Endothelial cell of umbilical vein (primary cell): ENCODE measurements at regions not wholly inside any gene's neighbourhood (a gene's known extent, or its start where the extent isn't known, plus 50 kb on each side); places are given as distances from the start of the nearest gene placed in this dataset.

Experiments used
- BruUV-seq: library from RNA; stranded (reverse); fragments of 400-500 nt; replicated peaks from 2 replicates; lab custom pipeline; 2021; lab: Mats Ljungman, UMichigan
- CTCF ChIA-PET: fragments of 300-600, 350-600 bp; sonication (Branson Sonifier 250); formaldehyde crosslinking; loops from one replicate; lab custom pipeline; 2021; ENCODE audit warnings: antibody characterized with exemption, inconsistent platforms; lab: Charles Lee
- POLR2A ChIA-PET: fragments of 300-600, 350-600 bp; sonication (Branson Sonifier 250); formaldehyde crosslinking; loops from one replicate; lab custom pipeline; 2021; ENCODE audit warnings: antibody characterized with exemption, inconsistent platforms; lab: Charles Lee
- DNase-seq: peaks from one replicate; pipeline ENCODE4 v3.0.0-alpha.2; 2011; ENCODE audit warnings: low read depth, low spot score
- FAIRE-seq: peaks from 2 replicates; lab custom pipeline; 2011; peaks lifted over from hg19 to GRCh38; lab: Jason Lieb, UNC
- H2AFZ ChIP-seq: 2 replicates; pipeline ENCODE4 v1.6.0; 2012; ENCODE audit warnings: low read depth, low read length, control low read depth, inconsistent platforms
- H3K27ac ChIP-seq: 2 replicates; pipeline ENCODE4 v1.5.1; 2011; ENCODE audit warnings: low read depth, mild to moderate bottlenecking, control low read depth, low read length, moderate library complexity; ENCODE audit not compliant: insufficient read depth
- H3K27me3 ChIP-seq, 2 experiments: 2 replicates each; pipeline versions ENCODE4 v1.6.0 to v1.6.1; 2011; ENCODE audit warnings: low read length in 2 of 2, mixed read lengths in 1 of 2; ENCODE audit not compliant: control insufficient read depth in 2 of 2, insufficient read depth in 2 of 2
- H3K36me3 ChIP-seq, 2 experiments: 2 replicates in 1 of 2; 3 replicates in 1 of 2; pipeline ENCODE4 v1.5.1; 2011; ENCODE audit warnings: low read length in 2 of 2, mild to moderate bottlenecking in 1 of 2, moderate library complexity in 1 of 2; ENCODE audit not compliant: control insufficient read depth in 2 of 2, insufficient read depth in 2 of 2; ENCODE audit errors: extremely low read depth in 1 of 2
- H3K4me1 ChIP-seq: 3 replicates; pipeline ENCODE4 v1.5.1; 2011; ENCODE audit warnings: mild to moderate bottlenecking, low read length; ENCODE audit not compliant: control insufficient read depth, insufficient read depth; ENCODE audit errors: extremely low read depth
- H3K4me2 ChIP-seq: 2 replicates; pipeline ENCODE4 v1.6.1; 2011; ENCODE audit warnings: low read length, control low read depth, mixed read lengths; ENCODE audit not compliant: insufficient read depth
- H3K4me3 ChIP-seq, 3 experiments: fragments of 200-600 bp in 1 of 3; sonication (generic), shearing (Covaris generic) in 1 of 3; replicated peaks in 1 of 3; 2 replicates each; pipeline ENCODE4 v1.5.1; 2011 to 2016; ENCODE audit warnings: control low read depth in 3 of 3, low read length in 3 of 3, mild to moderate bottlenecking in 2 of 3, inconsistent platforms in 1 of 3, low read depth in 1 of 3, moderate library complexity in 1 of 3; ENCODE audit not compliant: insufficient read depth in 1 of 3
- H3K79me2 ChIP-seq: 2 replicates; pipeline ENCODE4 v1.6.0; 2012; ENCODE audit warnings: low read length, inconsistent platforms; ENCODE audit not compliant: control insufficient read depth, insufficient read depth
- H3K9ac ChIP-seq: replicated peaks from 2 replicates; pipeline ENCODE3; 2011; ENCODE audit warnings: low read length, control low read depth; ENCODE audit not compliant: insufficient read depth; ENCODE audit errors: extremely low read depth
- H3K9me1 ChIP-seq: replicated peaks from 3 replicates; pipeline ENCODE4 v1.6.0; 2011; ENCODE audit warnings: mild to moderate bottlenecking, low read length; ENCODE audit not compliant: control insufficient read depth, insufficient read depth; ENCODE audit errors: extremely low read depth
- H3K9me3 ChIP-seq: replicated peaks from 2 replicates; pipeline ENCODE4 v1.5.1; 2012; ENCODE audit warnings: low read length, inconsistent platforms; ENCODE audit not compliant: control insufficient read depth, insufficient read depth
- H4K20me1 ChIP-seq: replicated peaks from 2 replicates; pipeline ENCODE3; 2011; ENCODE audit warnings: mild to moderate bottlenecking, low read length; ENCODE audit not compliant: control insufficient read depth, insufficient read depth; ENCODE audit errors: extremely low read depth
- EZH2 ChIP-seq: IDR thresholded peaks from 2 replicates; pipeline ENCODE4 v1.6.1; 2012; ENCODE audit warnings: borderline replicate concordance, low read depth, mild to moderate bottlenecking, moderate library complexity, low read length, inconsistent platforms; ENCODE audit not compliant: severe bottlenecking
- FOS ChIP-seq: IDR thresholded peaks from 2 replicates; pipeline ENCODE4 v1.6.1; 2011; ENCODE audit warnings: mild to moderate bottlenecking, low read length, moderate library complexity, borderline replicate concordance; ENCODE audit not compliant: insufficient read depth
- GATA2 ChIP-seq: IDR thresholded peaks from 2 replicates; pipeline ENCODE4 v1.7.0; 2011; ENCODE audit warnings: low read depth, mild to moderate bottlenecking, moderate library complexity, mixed read lengths, low read length; ENCODE audit not compliant: insufficient read length, insufficient read depth
- JUN ChIP-seq: IDR thresholded peaks from 2 replicates; pipeline ENCODE4 v1.6.1; 2011; ENCODE audit warnings: borderline replicate concordance, low read depth; ENCODE audit not compliant: insufficient read length, insufficient read depth
- MYC ChIP-seq: IDR thresholded peaks from one replicate; pipeline ENCODE4 v1.6.1; 2011; ENCODE audit warnings: mild to moderate bottlenecking, low read depth, low read length
- POLR2A ChIP-seq: IDR thresholded peaks from 2 replicates; pipeline ENCODE4 v1.6.1; 2012; ENCODE audit warnings: low read depth, mild to moderate bottlenecking, control low read depth, low read length
- POLR2AphosphoS5 ChIP-seq: IDR thresholded peaks from 2 replicates; pipeline ENCODE4 v1.6.1; 2012; ENCODE audit warnings: low read depth, mild to moderate bottlenecking, control low read depth, low read length, moderate library complexity; ENCODE audit not compliant: insufficient read depth
- dilution Hi-C: fragments of 300-500 bp; cut with MboI; formaldehyde crosslinking; loops from one replicate; pipeline ENCODE4 v1.15.0; 2019; ENCODE audit warnings: low sequenced_read_pairs; ENCODE audit not compliant: extremely low pct_ligation_motif_present
- intact Hi-C: fragments of 100-400 bp; cut with micrococcal nuclease; formaldehyde crosslinking; loops from one replicate; pipeline ENCODE4 v1.10.0; 2022
- TF ChIP-seq, protein P1 (sequence below), 2 donors: IDR thresholded peaks; 1 replicate in 1 of 2; 2 replicates in 1 of 2; pipeline ENCODE4 v1.5.1; 2011; ENCODE audit warnings: low read length in 2 of 2, mild to moderate bottlenecking in 2 of 2, moderate library complexity in 2 of 2, control low read depth in 1 of 2, inconsistent platforms in 1 of 2, low read depth in 1 of 2; ENCODE audit not compliant: insufficient read depth in 1 of 2; ENCODE audit errors: extremely low read depth in 1 of 2
- TF ChIP-seq, protein P2 (sequence below): IDR thresholded peaks from 2 replicates; pipeline ENCODE4 v1.6.1; 2011; ENCODE audit not compliant: insufficient read depth, insufficient read length

DNA sequence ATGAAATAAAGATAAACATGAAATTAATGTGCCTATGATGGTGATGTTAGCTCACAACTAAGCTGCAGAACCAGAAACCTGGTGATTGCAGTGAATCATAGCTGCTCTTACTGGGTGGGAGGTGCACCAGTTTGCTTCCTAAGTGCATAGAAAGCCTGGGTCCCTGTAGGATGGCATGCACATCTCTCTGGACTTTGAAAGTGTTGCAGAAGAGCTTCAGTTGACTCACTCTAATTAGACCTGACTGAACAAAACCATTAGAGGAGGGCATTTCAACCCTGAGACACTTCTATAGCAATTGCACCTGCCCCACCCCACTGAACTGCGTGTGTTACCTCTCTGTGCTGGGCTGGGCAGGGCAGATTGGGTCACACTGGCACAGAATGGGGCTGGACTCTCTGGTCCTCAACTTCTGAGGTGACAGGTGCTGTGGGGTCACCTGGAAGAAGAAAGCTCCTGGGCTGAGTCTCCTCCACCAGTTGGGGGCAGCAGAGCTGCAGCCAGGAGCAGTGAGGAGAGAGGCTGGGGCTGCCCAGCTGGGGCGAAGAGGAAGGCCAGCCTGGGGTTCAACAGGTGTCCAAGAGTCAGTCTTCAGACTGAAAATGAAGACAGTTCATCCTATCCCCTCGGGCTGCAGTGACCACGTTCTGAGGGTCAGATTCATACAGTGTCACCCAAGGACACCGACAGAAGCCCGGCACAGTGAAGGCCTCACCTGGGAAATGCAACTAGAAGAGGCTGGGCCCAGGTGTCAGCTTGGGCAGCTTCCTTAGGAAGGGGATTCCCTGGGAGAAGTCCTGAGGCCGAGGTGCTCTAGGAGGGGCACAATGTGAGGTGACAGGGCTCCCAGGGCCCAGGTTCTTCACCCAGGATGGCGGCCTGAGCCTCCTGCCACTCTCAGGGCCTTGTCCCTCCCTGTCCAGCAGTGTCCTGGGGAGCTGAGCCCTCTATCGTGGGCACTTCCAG is 58.1 kb downstream of the GGTLC2 start:
- H3K9me1 ChIP-seq = no peaks in the 10 kb centered on the region
- H4K20me1 ChIP-seq = no peaks in the 10 kb centered on the region
- intact Hi-C loops = no loop called here
- no peak for FAIRE-seq
- no peaks in the 10 kb centered on the region for H3K27me3 ChIP-seq
- TF ChIP-seq, protein P1, sequence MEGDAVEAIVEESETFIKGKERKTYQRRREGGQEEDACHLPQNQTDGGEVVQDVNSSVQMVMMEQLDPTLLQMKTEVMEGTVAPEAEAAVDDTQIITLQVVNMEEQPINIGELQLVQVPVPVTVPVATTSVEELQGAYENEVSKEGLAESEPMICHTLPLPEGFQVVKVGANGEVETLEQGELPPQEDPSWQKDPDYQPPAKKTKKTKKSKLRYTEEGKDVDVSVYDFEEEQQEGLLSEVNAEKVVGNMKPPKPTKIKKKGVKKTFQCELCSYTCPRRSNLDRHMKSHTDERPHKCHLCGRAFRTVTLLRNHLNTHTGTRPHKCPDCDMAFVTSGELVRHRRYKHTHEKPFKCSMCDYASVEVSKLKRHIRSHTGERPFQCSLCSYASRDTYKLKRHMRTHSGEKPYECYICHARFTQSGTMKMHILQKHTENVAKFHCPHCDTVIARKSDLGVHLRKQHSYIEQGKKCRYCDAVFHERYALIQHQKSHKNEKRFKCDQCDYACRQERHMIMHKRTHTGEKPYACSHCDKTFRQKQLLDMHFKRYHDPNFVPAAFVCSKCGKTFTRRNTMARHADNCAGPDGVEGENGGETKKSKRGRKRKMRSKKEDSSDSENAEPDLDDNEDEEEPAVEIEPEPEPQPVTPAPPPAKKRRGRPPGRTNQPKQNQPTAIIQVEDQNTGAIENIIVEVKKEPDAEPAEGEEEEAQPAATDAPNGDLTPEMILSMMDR (IDR thresholded peaks at IDR 0.05; ENCODE audit: extremely low read depth in 1 of 2, insufficient read depth in 1 of 2, low read depth in 1 of 2, low read length in 2 of 2) = peak in 1 of 2 donors; percentile 30
- TF ChIP-seq JUN = no peak
- no peak overlapping the region for H3K4me2 ChIP-seq
- dilution Hi-C loops = no loop called here
- DNase-seq = no peak
- BruUV-seq = no TSS peak
- H3K4me3 ChIP-seq = no peak overlapping the region
- ChIA-PET CTCF (interaction anchor here (1.1 to 2.5 kb wide), 7 partner anchors 7 to 182 kb away, joined by 3 to 15 read pairs (median 4); no protein-coding TSS in a partner anchor), POLR2A (no interaction called here)
- H3K79me2 ChIP-seq = no peaks in the 10 kb centered on the region
- H3K9me3 ChIP-seq = no peaks in the 10 kb centered on the region
- H2AFZ ChIP-seq = no peak overlapping the region
- H3K9ac ChIP-seq = no peak overlapping the region
- H3K27ac ChIP-seq = no peak overlapping the region
- H3K36me3 ChIP-seq = no peaks in the 10 kb centered on the region
- no peaks in the 10 kb centered on the region for H3K4me1 ChIP-seq

DNA sequence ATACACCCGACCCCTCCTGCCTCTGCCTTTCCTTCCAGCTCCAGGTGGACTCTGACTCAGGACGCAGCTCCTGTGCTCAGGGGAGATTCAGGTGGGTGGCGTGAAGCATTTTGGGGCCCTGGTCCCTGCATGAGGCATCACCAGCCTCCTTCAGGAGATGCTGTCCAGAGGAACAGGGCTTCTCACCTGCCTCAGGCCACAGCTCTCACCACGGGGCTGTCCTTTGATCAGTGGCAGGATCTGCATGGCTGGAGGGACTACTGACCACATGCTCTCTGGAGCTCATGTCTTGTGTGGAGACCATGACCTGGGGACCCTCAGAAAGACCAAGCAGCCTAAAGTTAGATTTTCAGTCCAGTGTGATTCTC is 58.8 kb downstream of the GGTLC2 start:
- H2AFZ ChIP-seq = no peak overlapping the region
- no peak overlapping the region for H3K4me2 ChIP-seq
- no peak overlapping the region for H3K4me3 ChIP-seq
- H4K20me1 ChIP-seq = no peaks in the 10 kb centered on the region
- TF ChIP-seq FOS = no peak
- TF ChIP-seq, protein P2, sequence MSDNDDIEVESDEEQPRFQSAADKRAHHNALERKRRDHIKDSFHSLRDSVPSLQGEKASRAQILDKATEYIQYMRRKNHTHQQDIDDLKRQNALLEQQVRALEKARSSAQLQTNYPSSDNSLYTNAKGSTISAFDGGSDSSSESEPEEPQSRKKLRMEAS = no peak
- TF ChIP-seq POLR2AphosphoS5 = no peak
- no peak for TF ChIP-seq POLR2A
- TF ChIP-seq EZH2 = no peak
- TF ChIP-seq JUN = no peak
- no peak for TF ChIP-seq MYC
- TF ChIP-seq, protein P1 (IDR thresholded peaks at IDR 0.05; ENCODE audit: extremely low read depth in 1 of 2, insufficient read depth in 1 of 2, low read depth in 1 of 2, low read length in 2 of 2) = no peak
- no peak for TF ChIP-seq GATA2
- no peaks in the 10 kb centered on the region for H3K79me2 ChIP-seq
- H3K27me3 ChIP-seq = no peaks in the 10 kb centered on the region
- no peak overlapping the region for H3K27ac ChIP-seq
- FAIRE-seq = no peak
- H3K9me3 ChIP-seq = no peaks in the 10 kb centered on the region
- ChIA-PET POLR2A (no interaction called here), CTCF (interaction anchor here (1.1 kb wide), 1 partner anchor 10 kb away, joined by 4 read pairs; no protein-coding TSS in a partner anchor)
- BruUV-seq = no TSS peak
- DNase-seq = no peak
- H3K9ac ChIP-seq = no peak overlapping the region
- no peaks in the 10 kb centered on the region for H3K4me1 ChIP-seq
- intact Hi-C loops (no loop called here), dilution Hi-C loops (no loop called here)
- no peaks in the 10 kb centered on the region for H3K36me3 ChIP-seq
- H3K9me1 ChIP-seq = no peaks in the 10 kb centered on the region
